Endothelial cell of umbilical vein (primary cell): ENCODE measurements at regions not wholly inside any gene's neighbourhood (a gene's known extent, or its start where the extent isn't known, plus 50 kb on each side); places are given as distances from the start of the nearest gene placed in this dataset.

Experiments used
- BruUV-seq: library from RNA; stranded (reverse); fragments of 400-500 nt; replicated peaks from 2 replicates; lab custom pipeline; 2021; lab: Mats Ljungman, UMichigan
- CTCF ChIA-PET: fragments of 300-600, 350-600 bp; sonication (Branson Sonifier 250); formaldehyde crosslinking; loops from one replicate; lab custom pipeline; 2021; ENCODE audit warnings: antibody characterized with exemption, inconsistent platforms; lab: Charles Lee
- POLR2A ChIA-PET: fragments of 300-600, 350-600 bp; sonication (Branson Sonifier 250); formaldehyde crosslinking; loops from one replicate; lab custom pipeline; 2021; ENCODE audit warnings: antibody characterized with exemption, inconsistent platforms; lab: Charles Lee
- DNase-seq: peaks from one replicate; pipeline ENCODE4 v3.0.0-alpha.2; 2011; ENCODE audit warnings: low read depth, low spot score
- FAIRE-seq: peaks from 2 replicates; lab custom pipeline; 2011; peaks lifted over from hg19 to GRCh38; lab: Jason Lieb, UNC
- H2AFZ ChIP-seq: 2 replicates; pipeline ENCODE4 v1.6.0; 2012; ENCODE audit warnings: low read depth, low read length, control low read depth, inconsistent platforms
- H3K27ac ChIP-seq: 2 replicates; pipeline ENCODE4 v1.5.1; 2011; ENCODE audit warnings: low read depth, mild to moderate bottlenecking, control low read depth, low read length, moderate library complexity; ENCODE audit not compliant: insufficient read depth
- H3K27me3 ChIP-seq, 2 experiments: 2 replicates each; pipeline versions ENCODE4 v1.6.0 to v1.6.1; 2011; ENCODE audit warnings: low read length in 2 of 2, mixed read lengths in 1 of 2; ENCODE audit not compliant: control insufficient read depth in 2 of 2, insufficient read depth in 2 of 2
- H3K36me3 ChIP-seq, 2 experiments: 2 replicates in 1 of 2; 3 replicates in 1 of 2; pipeline ENCODE4 v1.5.1; 2011; ENCODE audit warnings: low read length in 2 of 2, mild to moderate bottlenecking in 1 of 2, moderate library complexity in 1 of 2; ENCODE audit not compliant: control insufficient read depth in 2 of 2, insufficient read depth in 2 of 2; ENCODE audit errors: extremely low read depth in 1 of 2
- H3K4me1 ChIP-seq: 3 replicates; pipeline ENCODE4 v1.5.1; 2011; ENCODE audit warnings: mild to moderate bottlenecking, low read length; ENCODE audit not compliant: control insufficient read depth, insufficient read depth; ENCODE audit errors: extremely low read depth
- H3K4me2 ChIP-seq: 2 replicates; pipeline ENCODE4 v1.6.1; 2011; ENCODE audit warnings: low read length, control low read depth, mixed read lengths; ENCODE audit not compliant: insufficient read depth
- H3K4me3 ChIP-seq, 3 experiments: fragments of 200-600 bp in 1 of 3; sonication (generic), shearing (Covaris generic) in 1 of 3; replicated peaks in 1 of 3; 2 replicates each; pipeline ENCODE4 v1.5.1; 2011 to 2016; ENCODE audit warnings: control low read depth in 3 of 3, low read length in 3 of 3, mild to moderate bottlenecking in 2 of 3, inconsistent platforms in 1 of 3, low read depth in 1 of 3, moderate library complexity in 1 of 3; ENCODE audit not compliant: insufficient read depth in 1 of 3
- H3K79me2 ChIP-seq: 2 replicates; pipeline ENCODE4 v1.6.0; 2012; ENCODE audit warnings: low read length, inconsistent platforms; ENCODE audit not compliant: control insufficient read depth, insufficient read depth
- H3K9ac ChIP-seq: replicated peaks from 2 replicates; pipeline ENCODE3; 2011; ENCODE audit warnings: low read length, control low read depth; ENCODE audit not compliant: insufficient read depth; ENCODE audit errors: extremely low read depth
- H3K9me1 ChIP-seq: replicated peaks from 3 replicates; pipeline ENCODE4 v1.6.0; 2011; ENCODE audit warnings: mild to moderate bottlenecking, low read length; ENCODE audit not compliant: control insufficient read depth, insufficient read depth; ENCODE audit errors: extremely low read depth
- H3K9me3 ChIP-seq: replicated peaks from 2 replicates; pipeline ENCODE4 v1.5.1; 2012; ENCODE audit warnings: low read length, inconsistent platforms; ENCODE audit not compliant: control insufficient read depth, insufficient read depth
- H4K20me1 ChIP-seq: replicated peaks from 2 replicates; pipeline ENCODE3; 2011; ENCODE audit warnings: mild to moderate bottlenecking, low read length; ENCODE audit not compliant: control insufficient read depth, insufficient read depth; ENCODE audit errors: extremely low read depth
- EZH2 ChIP-seq: IDR thresholded peaks from 2 replicates; pipeline ENCODE4 v1.6.1; 2012; ENCODE audit warnings: borderline replicate concordance, low read depth, mild to moderate bottlenecking, moderate library complexity, low read length, inconsistent platforms; ENCODE audit not compliant: severe bottlenecking
- FOS ChIP-seq: IDR thresholded peaks from 2 replicates; pipeline ENCODE4 v1.6.1; 2011; ENCODE audit warnings: mild to moderate bottlenecking, low read length, moderate library complexity, borderline replicate concordance; ENCODE audit not compliant: insufficient read depth
- GATA2 ChIP-seq: IDR thresholded peaks from 2 replicates; pipeline ENCODE4 v1.7.0; 2011; ENCODE audit warnings: low read depth, mild to moderate bottlenecking, moderate library complexity, mixed read lengths, low read length; ENCODE audit not compliant: insufficient read length, insufficient read depth
- JUN ChIP-seq: IDR thresholded peaks from 2 replicates; pipeline ENCODE4 v1.6.1; 2011; ENCODE audit warnings: borderline replicate concordance, low read depth; ENCODE audit not compliant: insufficient read length, insufficient read depth
- MYC ChIP-seq: IDR thresholded peaks from one replicate; pipeline ENCODE4 v1.6.1; 2011; ENCODE audit warnings: mild to moderate bottlenecking, low read depth, low read length
- POLR2A ChIP-seq: IDR thresholded peaks from 2 replicates; pipeline ENCODE4 v1.6.1; 2012; ENCODE audit warnings: low read depth, mild to moderate bottlenecking, control low read depth, low read length
- POLR2AphosphoS5 ChIP-seq: IDR thresholded peaks from 2 replicates; pipeline ENCODE4 v1.6.1; 2012; ENCODE audit warnings: low read depth, mild to moderate bottlenecking, control low read depth, low read length, moderate library complexity; ENCODE audit not compliant: insufficient read depth
- dilution Hi-C: fragments of 300-500 bp; cut with MboI; formaldehyde crosslinking; loops from one replicate; pipeline ENCODE4 v1.15.0; 2019; ENCODE audit warnings: low sequenced_read_pairs; ENCODE audit not compliant: extremely low pct_ligation_motif_present
- intact Hi-C: fragments of 100-400 bp; cut with micrococcal nuclease; formaldehyde crosslinking; loops from one replicate; pipeline ENCODE4 v1.10.0; 2022
- TF ChIP-seq, protein P1 (sequence below): IDR thresholded peaks from 2 replicates; pipeline ENCODE4 v1.6.1; 2011; ENCODE audit not compliant: insufficient read depth, insufficient read length
- TF ChIP-seq, protein P2 (sequence below), 2 donors: IDR thresholded peaks; 1 replicate in 1 of 2; 2 replicates in 1 of 2; pipeline ENCODE4 v1.5.1; 2011; ENCODE audit warnings: low read length in 2 of 2, mild to moderate bottlenecking in 2 of 2, moderate library complexity in 2 of 2, control low read depth in 1 of 2, inconsistent platforms in 1 of 2, low read depth in 1 of 2; ENCODE audit not compliant: insufficient read depth in 1 of 2; ENCODE audit errors: extremely low read depth in 1 of 2

DNA sequence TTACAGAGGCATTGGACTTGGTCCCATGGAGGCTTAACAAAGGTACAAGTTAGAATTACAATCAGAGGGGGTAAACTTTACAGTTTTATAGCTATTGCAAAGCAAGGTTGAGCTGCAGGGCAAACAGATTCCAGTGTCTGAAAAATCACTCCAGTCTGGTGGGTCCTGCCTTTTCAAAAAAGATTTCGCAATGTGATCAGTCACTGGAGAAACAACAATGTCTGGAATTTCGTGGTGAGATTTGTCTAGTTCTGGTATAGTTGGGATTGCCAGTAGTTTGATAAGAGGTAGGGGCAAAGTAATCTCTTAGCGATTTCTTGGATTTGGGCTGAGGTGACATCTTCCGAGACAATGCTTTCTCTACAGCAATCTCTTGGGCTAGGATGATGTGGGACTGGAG lies 1198.2 kb upstream of the PCDH9 start:
- no peaks in the 10 kb centered on the region for H3K79me2 ChIP-seq
- H3K27me3 ChIP-seq, result no peaks in the 10 kb centered on the region
- dilution Hi-C loops (no loop called here), intact Hi-C loops (no loop called here)
- no peaks in the 10 kb centered on the region for H4K20me1 ChIP-seq
- TF ChIP-seq FOS (no peak), GATA2 (no peak), POLR2AphosphoS5 (no peak), JUN (no peak), EZH2 (no peak), POLR2A (no peak), MYC (no peak)
- TF ChIP-seq, protein P1, sequence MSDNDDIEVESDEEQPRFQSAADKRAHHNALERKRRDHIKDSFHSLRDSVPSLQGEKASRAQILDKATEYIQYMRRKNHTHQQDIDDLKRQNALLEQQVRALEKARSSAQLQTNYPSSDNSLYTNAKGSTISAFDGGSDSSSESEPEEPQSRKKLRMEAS, result no peak
- TF ChIP-seq, protein P2, sequence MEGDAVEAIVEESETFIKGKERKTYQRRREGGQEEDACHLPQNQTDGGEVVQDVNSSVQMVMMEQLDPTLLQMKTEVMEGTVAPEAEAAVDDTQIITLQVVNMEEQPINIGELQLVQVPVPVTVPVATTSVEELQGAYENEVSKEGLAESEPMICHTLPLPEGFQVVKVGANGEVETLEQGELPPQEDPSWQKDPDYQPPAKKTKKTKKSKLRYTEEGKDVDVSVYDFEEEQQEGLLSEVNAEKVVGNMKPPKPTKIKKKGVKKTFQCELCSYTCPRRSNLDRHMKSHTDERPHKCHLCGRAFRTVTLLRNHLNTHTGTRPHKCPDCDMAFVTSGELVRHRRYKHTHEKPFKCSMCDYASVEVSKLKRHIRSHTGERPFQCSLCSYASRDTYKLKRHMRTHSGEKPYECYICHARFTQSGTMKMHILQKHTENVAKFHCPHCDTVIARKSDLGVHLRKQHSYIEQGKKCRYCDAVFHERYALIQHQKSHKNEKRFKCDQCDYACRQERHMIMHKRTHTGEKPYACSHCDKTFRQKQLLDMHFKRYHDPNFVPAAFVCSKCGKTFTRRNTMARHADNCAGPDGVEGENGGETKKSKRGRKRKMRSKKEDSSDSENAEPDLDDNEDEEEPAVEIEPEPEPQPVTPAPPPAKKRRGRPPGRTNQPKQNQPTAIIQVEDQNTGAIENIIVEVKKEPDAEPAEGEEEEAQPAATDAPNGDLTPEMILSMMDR (IDR thresholded peaks at IDR 0.05; ENCODE audit: extremely low read depth in 1 of 2, insufficient read depth in 1 of 2, low read depth in 1 of 2, low read length in 2 of 2), result no peak
- no peak overlapping the region for H3K4me2 ChIP-seq
- ChIA-PET CTCF (no interaction called here), POLR2A (no interaction called here)
- no peaks in the 10 kb centered on the region for H3K9me3 ChIP-seq
- no peak overlapping the region for H3K9ac ChIP-seq
- H3K36me3 ChIP-seq, result no peaks in the 10 kb centered on the region
- H2AFZ ChIP-seq, result no peak overlapping the region
- no peak for DNase-seq
- no peak overlapping the region for H3K27ac ChIP-seq
- no peak for FAIRE-seq
- no peaks in the 10 kb centered on the region for H3K9me1 ChIP-seq
- no TSS peak for BruUV-seq
- no peak overlapping the region for H3K4me3 ChIP-seq
- no peaks in the 10 kb centered on the region for H3K4me1 ChIP-seq
